PC-9 (cell line): ENCODE measurements at regions not wholly inside any gene's neighbourhood (a gene's known extent, or its start where the extent isn't known, plus 50 kb on each side); places are given as distances from the start of the nearest gene placed in this dataset.
"Not testable (repeated sequence)": the region's sequence is repeated elsewhere in the genome, so short reads cannot be mapped to it uniquely, and the experiment has no call there.

Source experiments
- CTCF ChIP-seq: fragments of 200-600 bp; sonication (generic); conservative IDR thresholded peaks from 2 replicates; pipeline ENCODE4 v1.6.1; 2017; ENCODE audit warnings: mixed run types, antibody characterized with exemption, mild to moderate bottlenecking, moderate library complexity
- EZH2 ChIP-seq: fragments of 200-600 bp; sonication (generic); IDR thresholded peaks from 2 replicates; pipeline ENCODE4 v1.8.0; 2017; ENCODE audit warnings: antibody characterized with exemption, low read depth

GRCh38 chr2:94708982-94709381 is 162.2 kb upstream of the TEKT4 start:
- TF ChIP-seq CTCF, EZH2: not testable (repeated sequence)
